Fibroblast of skin of abdomen (primary cell): ENCODE measurements at regions not wholly inside any gene's neighbourhood (a gene's known extent, or its start where the extent isn't known, plus 50 kb on each side); places are given as distances from the start of the nearest gene placed in this dataset.
"Not testable (repeated sequence)": the region's sequence is repeated elsewhere in the genome, so short reads cannot be mapped to it uniquely, and the experiment has no call there.

ENCODE experiments used
- DNase-seq: peaks from one replicate; pipeline ENCODE4 v3.0.0-alpha.2; 2013

DNA sequence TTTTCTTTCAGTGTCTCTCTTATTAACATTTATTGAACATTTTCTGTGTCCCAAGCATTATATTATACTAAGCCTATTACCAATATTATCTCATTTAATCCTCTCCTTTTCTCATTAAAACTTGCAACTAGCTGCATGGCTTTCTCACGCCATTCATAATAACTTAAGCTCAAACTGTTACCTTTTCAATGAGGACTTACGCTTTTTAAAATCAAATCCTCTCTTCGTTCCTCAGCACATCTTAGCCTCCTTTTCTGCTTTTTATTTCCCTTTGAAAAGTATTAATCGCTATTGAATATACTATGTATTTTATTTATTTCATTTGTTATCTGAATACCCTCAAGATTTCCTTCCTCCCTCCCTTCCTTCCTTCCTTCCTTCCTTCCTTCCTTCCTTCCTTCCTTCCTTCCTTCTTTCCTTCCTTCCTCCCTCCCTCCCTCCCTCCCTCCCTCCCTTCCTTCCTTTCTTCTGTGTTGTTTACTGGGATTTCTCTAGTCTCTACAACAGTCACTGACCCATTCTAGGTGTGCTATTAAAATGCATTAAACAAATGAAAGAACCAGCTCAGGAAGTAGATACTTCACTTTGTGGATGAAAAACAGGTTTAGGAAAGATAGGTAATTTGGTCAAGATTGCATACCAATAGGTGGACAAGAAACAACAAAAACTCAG is 294.1 kb upstream of the TUT7 start:
- no peak for DNase-seq

DNA sequence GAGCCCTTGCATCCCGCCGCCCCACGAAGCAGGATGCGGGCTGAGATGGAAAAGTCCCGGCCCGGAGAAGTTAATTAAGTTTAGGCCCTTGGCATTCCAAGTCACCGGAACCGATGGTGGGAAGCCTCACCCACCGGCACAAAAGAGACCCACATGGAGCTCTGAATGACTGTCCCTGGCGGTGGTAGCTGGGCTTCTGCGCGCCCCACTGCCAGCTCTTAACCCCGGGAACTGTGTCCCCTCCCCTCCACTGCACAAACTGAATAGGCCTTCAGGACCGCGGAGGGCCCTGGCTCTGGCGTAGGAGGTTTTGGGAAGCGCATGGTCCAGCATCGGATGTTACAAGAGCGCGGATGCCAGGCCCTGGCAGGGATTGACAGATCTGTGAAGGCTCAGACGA is 291.1 kb upstream of the TUT7 start:
- no peak for DNase-seq

DNA sequence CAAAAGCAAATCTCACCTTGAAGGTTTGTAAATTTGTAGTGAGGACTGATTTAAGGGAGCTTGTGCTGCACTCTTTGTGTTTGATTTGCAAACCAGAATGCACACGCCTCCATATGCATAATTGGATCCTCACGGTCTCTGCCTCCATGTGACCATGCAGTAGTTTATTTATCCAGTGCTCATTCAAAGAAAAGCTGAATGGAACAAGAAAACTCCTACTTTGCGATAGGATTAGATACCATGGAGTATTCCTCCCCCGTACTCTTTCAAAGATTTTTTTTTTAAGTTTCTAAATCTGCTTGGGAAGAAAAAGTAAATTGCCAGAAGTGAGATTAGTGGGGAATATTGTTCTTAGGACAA is 290.4 kb upstream of the TUT7 start:
- no peak for DNase-seq

DNA sequence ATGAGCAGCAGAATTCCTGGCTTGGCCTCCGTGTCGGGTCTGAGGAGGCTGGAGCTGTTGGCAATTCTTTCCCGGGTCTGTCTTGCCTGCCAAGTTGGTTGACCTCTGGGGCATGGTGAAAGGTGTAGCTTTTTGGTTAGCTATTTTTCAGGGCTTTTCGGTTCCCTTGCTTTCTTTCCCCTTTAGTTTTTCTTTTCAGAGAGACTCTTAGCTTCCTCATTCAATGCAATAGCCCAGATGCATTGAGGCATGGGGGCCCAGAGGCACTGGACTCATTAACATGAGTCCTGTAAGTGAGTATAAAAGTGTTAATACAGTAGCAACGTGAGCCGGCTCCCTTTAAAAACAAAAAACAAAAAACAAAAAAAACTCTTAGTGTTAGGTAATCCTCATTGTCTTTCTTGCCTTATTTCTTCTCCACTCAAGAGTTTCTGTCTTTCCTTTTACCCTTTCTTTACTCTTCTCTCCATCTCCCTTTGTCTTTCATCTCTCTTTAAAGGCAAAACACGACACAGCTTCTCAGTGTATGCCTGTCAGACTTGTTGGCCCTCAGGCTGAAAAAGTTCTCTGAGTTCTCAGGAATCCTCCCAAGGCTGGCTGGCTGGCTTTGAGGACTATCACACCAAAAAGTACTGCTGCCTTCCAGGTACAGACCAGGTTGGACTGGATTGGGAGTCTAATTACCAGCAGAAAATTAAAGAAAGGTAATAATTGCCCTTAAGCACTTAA is 289.9 kb upstream of the TUT7 start:
- no peak for DNase-seq

DNA sequence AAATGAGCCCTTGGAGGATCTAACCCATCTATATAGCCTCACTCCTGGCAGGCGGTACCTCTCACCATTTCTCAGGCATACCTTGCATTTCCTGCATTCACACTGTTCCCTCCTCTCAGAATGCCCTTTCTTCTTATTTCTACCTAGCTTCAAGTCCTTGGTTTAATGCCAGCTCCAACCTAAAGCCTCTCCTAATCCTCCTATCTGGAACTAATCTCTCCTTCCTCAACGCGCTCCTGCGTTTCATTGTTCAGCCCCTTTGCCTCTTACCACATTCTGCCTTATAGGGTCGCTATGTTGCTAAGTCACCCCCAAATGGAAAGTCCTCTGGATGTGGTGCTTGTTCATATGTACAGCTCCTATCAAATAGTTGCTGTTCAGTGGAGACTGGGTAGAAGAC is 288.5 kb upstream of the TUT7 start:
- DNase-seq = no peak

DNA sequence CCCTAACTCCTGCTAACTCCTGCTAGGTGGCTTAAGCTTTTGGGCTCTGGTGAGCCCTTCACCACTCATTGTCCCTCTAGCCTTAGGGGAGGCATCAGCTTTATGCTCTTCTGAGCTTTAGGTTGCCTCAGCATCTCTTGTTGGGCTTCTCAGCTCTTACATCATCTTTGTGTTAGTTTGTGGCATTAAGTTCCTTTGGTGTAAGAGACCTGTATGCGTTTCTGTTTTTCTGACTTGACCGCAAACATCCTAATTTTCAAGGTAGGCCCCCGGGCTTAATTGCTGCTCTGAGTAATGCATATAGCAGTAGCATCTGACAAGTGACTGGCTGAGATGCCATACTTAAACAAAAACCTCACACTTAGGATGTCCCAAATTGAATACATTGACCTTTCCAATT is 287.8 kb upstream of the TUT7 start:
- no peak for DNase-seq

DNA sequence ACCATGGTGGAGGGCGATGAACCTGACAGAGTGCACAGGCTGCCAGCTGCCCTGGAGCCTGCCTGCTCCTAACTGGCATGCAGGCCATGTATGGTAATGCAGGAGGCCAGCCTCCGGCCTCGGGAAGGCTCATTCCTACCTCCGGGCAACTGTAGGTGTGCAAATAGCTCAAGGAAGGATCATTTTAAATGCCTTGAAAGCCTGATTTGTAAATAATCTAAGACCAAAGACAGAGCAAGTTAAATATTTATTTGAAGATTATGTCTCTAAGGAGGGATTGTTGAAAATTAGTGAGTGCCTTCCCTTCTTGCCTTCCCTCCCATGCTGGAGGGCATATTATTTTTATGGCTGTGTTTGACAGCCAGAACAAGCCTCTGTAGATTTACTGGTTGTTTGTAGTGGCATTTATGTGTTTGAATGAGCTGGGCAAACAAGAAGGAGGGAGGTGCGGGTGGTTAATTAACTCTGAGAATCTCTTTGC is 285.7 kb upstream of the TUT7 start:
- no peak for DNase-seq

DNA sequence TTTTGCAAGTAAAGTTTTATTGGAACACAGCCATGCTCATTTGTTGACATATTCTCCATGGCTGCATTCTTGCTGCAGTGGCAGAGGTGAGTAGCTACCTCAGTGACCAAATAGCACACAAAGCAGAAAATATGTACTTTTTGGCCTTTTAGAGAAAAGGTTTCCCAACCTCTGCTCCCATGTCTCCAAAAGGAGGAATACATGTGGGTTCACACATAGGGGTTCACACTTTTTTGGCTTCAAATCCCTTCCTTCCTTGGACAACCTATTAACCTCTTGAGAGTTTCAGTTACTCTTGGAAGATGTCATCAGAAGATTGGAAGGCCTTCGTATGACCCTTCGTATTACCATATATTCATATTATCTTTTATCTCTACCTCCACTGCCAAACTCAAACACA is 285.1 kb upstream of the TUT7 start:
- DNase-seq = no peak

DNA sequence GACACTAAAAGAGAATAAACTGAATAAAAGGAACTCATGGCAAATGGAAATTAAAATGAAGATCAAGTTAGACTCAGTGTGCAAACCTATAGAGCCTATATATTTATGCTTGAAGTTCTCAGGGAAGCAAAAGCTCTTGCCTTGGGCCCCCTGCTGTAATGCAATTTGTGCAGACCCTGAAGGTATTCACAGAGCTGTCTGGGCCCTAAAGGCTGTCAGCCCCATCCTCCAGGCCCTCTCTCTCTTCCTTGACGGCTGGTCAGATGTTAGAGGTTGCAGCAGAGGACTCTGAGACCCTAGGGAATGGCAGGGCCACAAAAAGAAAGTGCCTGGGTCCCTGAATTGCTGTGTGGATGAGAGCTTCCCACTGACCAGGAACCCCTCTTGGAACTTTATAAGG is 283.9 kb upstream of the TUT7 start:
- no peak for DNase-seq

DNA sequence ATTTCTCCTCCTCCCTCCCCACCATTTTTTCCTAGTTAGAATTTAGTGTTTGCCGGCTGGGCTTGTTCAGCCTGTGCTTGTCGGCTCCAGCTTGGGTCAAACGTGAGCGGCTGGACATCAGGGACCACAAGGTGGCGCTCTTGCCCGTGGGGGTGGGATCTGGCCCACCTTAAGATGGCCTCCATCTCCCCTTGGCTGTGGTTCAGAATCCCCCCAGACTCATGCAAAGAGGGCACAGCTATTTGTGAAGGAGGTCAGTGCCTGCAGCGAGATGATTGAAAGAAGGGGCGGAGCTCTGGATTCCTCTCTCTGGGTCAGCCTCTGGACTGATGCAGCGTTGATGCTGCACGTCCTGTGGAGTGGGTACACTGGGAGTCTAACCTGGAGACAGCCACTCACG is 283.3 kb upstream of the TUT7 start:
- DNase-seq = peak; percentile 45

DNA sequence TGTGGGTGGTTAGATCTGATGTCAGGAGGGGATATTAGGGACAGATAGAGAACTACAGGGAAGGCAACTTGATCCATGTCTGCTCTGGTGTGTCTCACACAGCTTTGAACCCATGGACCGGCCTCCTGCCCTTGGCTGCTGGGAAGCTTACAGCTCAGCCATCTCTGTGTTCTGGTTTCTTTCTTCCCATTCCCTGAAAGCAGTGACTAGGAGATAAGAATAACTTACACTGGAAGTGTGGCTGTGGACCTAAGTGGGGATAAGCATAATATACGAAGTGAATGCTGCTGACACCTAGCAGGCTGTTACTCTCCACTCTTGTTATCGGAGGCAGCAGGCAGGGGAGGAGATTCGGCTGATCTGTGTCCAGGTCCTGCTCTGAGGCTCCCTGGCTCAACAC is 282.3 kb upstream of the TUT7 start:
- no peak for DNase-seq

DNA sequence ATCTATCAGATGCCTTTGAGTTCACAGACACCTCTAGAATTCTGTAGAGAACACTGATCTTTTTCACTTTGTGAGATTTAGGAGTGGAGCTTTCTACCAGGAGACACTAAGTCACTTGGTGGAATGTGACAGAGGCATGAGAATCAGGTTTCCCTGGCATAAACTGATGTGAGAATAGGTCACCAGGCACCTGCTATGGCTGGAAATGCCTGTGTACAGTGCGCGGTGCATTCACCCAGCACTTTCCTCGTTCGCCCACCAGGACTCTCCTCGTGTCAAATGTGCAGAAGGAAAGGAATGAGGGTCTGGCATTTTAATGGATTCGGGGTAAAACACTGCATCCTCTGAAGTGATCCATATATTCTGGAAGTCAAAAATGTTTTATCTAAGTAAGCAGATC is 281.8 kb upstream of the TUT7 start:
- no peak for DNase-seq

DNA sequence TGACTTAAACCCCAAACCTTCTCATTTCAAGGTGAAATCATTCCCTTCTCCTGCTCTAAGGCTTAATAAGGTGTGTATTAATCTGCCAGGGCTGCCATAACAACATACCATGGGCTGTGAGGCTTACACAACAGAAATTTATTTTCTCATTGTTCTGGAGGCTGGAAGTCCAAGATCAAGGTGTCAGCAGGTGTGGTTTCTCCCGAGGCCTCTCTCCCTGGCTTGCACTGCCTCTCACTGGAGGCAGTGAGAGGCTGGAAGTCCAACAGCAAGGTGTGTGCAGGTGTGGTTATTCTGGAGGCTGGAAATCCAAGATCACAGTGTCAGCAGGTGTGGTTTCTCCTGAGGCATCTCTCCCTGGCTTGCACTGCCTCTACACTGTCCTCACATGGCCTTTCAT is 280.3 kb upstream of the TUT7 start:
- DNase-seq = no peak

DNA sequence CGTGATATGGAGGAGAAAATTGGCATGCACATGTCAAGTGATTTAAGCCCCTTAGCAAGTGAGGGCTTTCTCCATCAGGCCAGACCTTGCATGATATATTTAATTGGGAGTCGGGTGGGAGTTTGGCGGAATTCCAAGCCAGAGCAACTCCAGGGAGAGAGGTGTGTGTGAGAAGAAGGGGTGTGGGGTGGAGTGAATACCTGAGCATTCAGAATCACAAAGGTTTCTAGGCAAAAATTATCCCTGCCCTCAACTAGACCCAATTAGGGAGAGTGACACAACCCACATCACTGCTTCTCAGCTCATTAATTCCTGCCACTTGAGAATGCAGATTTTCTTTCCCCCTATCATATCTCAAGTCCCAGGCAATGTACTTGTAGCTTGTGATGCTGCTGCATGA is 279.7 kb upstream of the TUT7 start:
- no peak for DNase-seq

DNA sequence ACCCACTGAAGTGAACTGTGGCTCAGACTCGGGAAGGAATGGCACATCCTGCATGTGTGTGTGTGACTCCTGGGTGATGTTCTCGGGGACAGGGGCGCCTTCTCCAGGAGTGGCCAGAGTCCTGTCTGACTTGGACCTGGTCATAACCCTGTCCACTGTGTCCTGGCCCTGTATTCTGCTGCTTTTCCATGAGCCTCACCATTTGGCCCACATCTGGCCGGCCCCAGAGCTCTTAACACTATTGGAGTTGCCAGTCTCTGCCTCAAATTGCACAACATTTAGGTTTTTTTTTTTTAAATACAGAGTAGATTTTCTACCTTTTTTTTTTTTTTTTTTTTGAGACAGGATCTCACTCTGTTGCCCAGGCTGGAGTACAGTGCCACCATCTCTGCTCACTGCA is 278.3 kb upstream of the TUT7 start:
- no peak for DNase-seq

DNA sequence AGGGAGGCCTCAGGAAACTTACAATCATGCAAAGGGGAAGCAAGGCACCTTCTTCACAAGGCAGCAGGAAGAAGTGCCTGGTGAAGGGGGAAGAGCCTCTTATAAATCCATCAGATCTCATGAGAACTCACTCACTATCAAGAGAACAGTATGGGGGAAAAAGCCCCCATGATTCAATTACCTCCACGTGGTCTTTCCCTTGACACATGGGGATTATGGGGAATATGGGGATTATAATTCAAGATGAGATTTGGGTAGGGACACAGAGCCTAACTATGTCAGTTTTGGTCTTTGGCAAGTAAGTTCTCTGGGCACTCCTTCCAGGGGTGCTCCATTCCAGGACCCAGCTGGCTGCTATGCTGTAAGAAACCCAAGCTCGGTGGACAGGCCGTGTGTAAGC is 275.3 kb upstream of the TUT7 start:
- no peak for DNase-seq

DNA sequence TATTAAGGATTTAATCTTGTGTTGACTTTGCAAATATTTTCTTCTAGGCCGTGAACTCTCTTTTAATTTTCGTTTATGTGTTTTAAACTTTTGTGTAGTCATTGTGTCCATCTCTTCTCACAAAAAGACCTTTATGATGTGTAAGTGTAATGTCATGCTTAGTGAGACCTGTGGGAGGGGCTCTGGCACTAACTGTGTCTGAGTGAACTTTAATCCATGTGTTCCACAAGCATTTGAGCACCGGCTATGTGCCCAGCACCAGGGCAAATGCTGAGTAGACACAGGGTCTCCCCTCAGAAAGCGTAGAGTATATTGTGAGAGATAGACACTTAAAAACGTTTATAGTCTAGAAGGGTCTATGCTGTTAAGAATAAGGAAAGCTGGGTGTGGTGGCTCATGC is 272.6 kb upstream of the TUT7 start:
- no peak for DNase-seq

DNA sequence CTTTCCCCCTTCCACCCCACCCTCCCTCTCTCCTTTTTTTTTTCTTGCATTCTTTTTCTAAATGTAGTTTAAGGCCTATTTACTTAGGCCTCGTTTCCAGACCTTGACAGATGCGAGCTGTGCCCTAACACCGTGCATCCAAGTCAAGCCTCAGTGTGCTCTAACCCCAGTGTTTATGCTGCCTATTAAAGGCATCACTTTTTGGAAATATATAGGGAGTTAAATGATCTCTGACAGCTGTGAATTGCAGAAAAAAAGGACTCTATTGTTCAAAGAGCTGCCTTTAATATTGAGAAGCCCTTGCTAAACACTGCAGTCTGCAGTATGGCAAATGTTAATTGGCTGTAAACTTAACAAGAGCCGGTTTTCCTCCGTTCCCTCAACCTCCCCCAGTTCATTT is 270.4 kb upstream of the TUT7 start:
- DNase-seq = peak; percentile 16

DNA sequence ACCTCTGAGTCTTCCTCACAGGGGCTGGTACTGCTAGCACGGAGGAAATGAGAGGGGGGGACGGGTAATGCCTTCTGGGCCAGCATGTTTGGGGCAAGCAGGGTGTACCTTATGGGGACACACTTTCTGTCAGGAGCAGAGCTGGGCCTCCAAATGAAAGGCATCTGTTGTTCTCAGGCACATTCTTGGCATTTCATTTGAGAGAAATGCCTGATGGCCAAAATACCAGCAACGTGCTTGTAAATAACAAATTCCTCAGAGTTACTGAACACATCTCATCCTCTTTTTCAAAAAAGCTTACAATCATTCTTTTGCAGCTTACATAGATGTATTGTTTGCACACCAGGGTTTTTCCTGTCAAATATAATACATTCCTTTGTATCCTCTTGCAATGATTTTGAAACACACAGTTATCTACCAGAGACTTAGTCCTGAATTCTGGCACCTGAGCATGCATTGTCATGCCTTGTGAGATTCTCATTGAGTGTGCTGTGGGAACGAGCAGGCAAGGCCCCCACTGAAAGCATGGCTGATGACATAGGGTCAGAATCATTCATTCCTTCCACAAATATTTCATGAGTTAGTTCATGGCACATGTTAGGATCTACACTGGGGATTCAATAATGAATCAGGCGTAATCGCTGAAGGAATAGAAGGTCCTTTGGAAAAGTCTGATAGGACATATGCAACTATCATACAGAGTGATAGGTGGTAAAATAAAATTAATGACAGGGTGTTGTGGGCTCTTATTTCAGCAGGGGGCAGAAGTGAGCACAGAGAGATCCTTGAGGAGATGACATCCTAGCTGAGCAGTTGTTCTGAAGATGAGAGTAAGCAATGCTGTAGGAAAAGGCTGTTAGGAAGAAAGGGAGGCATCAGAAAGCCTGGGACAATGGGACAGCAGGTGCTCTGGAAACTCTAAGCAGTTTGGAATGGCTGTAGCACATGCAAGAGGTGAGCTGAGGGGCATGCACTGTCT is 260.9 kb upstream of the TUT7 start:
- DNase-seq = peak; percentile 93

DNA sequence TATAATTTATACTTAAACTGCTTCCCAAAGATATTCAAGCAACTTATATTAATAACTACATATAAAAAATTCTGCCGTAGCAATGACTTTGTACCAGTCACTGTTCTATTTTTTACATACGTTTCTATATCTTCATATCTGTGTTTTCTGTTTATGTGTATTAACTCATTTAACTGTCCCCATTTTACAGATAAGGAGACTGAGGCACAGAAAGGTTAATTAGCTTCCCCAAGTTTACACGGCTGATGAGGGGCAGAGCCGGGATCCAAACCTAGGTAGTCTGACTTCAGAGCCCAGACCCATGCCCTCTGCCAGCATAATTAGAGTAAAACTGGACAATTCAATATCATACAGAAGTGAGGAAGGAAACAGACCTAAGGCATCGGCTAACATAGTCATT is 259.7 kb upstream of the TUT7 start:
- DNase-seq = no peak

DNA sequence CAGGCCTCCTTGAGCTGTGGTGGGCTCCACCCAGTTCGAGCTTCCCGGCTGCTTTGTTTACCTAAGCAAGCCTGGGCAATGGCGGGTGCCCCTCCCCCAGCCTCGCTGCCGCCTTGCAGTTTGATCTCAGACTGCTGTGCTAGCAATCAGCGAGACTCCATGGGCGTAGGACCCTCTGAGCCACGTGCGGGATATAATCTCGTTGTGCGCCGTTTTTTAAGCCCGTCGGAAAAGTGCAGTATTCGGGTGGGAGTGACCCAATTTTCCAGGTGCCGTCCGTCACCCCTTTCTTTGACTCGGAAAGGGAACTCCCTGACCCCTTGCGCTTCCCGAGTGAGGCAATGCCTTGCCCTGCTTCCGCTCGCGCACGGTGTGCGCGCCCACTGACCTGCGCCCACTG is 257.3 kb upstream of the TUT7 start:
- not testable (repeated sequence) for DNase-seq

DNA sequence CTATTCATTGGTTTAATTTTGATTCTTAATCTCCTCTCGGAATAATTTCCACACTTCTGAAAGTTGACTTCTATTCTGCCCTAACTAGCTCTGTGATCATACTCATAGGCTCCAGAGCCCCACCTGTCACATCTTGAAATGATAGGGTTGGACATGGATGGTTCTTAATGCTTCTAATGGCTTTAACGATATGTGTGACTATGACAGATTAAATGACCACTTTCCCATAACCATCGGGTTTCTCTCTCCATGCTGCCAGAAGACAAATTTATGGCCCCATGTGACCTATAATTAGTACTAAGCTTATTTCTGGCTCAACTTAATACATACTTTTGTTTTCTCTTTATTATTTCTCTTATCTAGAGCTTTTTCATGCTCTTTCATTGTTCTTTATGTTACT is 251.1 kb upstream of the TUT7 start:
- DNase-seq = peak; percentile 28

DNA sequence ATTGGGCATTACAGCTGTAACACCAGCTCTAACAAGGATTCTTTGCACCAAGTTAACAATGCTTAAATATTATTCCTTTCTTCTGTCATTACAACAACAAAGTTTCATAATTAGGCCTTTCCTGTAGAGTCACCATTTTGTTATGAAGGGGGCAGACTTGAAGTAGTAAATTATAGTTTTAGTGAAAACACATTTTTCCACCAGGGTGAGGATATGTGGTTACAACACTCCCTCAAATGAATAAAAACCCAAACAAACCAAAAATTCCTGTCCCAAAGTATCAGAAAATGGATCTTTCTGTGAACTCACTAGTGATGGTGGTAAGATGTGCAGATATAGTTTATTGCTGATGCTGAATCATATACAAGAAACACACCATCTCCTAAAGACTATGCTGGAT is 250.5 kb upstream of the TUT7 start:
- peak; percentile 95 for DNase-seq

DNA sequence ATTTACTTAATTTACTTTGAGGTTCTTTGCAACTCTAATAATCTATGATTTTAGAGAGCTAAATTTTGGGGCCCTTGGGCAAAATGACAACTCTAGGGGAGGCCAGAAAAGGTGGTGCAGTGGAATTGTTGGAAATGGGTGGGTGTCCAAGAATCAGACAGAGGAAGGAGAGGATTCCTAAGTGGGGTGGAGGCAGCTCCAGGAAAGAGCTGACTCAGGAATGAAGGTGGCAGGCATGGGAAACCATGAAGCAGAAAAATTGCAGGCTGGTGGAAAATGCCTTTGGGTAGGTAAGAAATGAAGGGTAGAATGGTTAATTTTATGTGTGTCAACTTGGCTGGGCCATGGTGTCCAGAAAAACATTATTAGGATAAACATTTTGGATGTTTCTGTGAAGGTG is 248.5 kb upstream of the TUT7 start:
- no peak for DNase-seq
